ENCODE measurements at regions not wholly inside any gene's neighbourhood (a gene's known extent, or its start where the extent isn't known, plus 50 kb on each side); places are given as distances from the start of the nearest gene placed in this dataset.

GRCh38 chr5:26530305-26530704 lies 508.1 kb downstream of the CDH9 start:
- no peak overlapping the region for H3K4me3 ChIP-seq (ENCODE audit: low read depth, low read length)
- no peak for DNase-seq (ENCODE audit: low read depth)
- TF ChIP-seq POLR2A (IDR thresholded peaks at IDR 0.05; ENCODE audit: extremely low read depth, insufficient read length) (no peak), MAX (IDR thresholded peaks at IDR 0.05; ENCODE audit: low read depth, low read length) (no peak), CTCF (IDR thresholded peaks at IDR 0.05; ENCODE audit: low read depth, low read length) (no peak)

GRCh38 chr5:26519245-26519644 lies 519.1 kb downstream of the CDH9 start:
- TF ChIP-seq MYC (IDR thresholded peaks at IDR 0.05; ENCODE audit: low read depth, low read length) (no peak), POLR2A (IDR thresholded peaks at IDR 0.05; ENCODE audit: extremely low read depth, insufficient read length) (no peak), MAX (IDR thresholded peaks at IDR 0.05; ENCODE audit: low read depth, low read length) (no peak), CTCF (IDR thresholded peaks at IDR 0.05; ENCODE audit: low read depth, low read length) (no peak)
- DNase-seq (ENCODE audit: low read depth): no peak
- H3K4me3 ChIP-seq (ENCODE audit: low read depth, low read length): no peak overlapping the region

GRCh38 chr5:26518065-26518464 lies 520.3 kb downstream of the CDH9 start:
- H3K4me3 ChIP-seq (ENCODE audit: low read depth, low read length): no peak overlapping the region
- no peak for DNase-seq (ENCODE audit: low read depth)
- TF ChIP-seq CTCF (IDR thresholded peaks at IDR 0.05; ENCODE audit: low read depth, low read length) (no peak), POLR2A (IDR thresholded peaks at IDR 0.05; ENCODE audit: extremely low read depth, insufficient read length) (no peak), MYC (IDR thresholded peaks at IDR 0.05; ENCODE audit: low read depth, low read length) (no peak), MAX (IDR thresholded peaks at IDR 0.05; ENCODE audit: low read depth, low read length) (no peak)

GRCh38 chr5:26498972-26499371 lies 539.4 kb downstream of the CDH9 start:
- H3K4me3 ChIP-seq (ENCODE audit: low read depth, low read length): no peak overlapping the region
- no peak for DNase-seq (ENCODE audit: low read depth)
- TF ChIP-seq MYC (IDR thresholded peaks at IDR 0.05; ENCODE audit: low read depth, low read length) (no peak), POLR2A (IDR thresholded peaks at IDR 0.05; ENCODE audit: extremely low read depth, insufficient read length) (no peak), CTCF (IDR thresholded peaks at IDR 0.05; ENCODE audit: low read depth, low read length) (no peak), MAX (IDR thresholded peaks at IDR 0.05; ENCODE audit: low read depth, low read length) (no peak)

DNA sequence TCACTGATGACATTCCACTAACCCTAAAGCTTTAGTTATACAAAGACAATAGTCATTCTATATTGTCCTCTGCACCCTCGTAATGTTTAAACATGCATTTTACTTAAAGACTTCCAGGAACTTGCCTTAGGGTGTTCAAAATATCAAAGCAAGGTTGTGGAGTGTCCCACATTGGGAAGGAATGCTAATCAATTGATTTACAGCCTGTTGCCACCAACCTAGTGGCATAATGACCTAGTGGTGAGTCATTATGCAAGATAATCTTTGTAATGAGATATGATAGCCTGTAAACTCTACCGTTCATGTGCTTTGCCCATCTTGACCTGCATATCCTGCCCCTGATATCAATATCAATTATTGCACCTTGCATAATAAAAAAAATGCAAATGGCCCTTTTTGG lies 542.9 kb downstream of the CDH9 start:
- DNase-seq (ENCODE audit: low read depth): no peak
- H3K4me3 ChIP-seq (ENCODE audit: low read depth, low read length): no peak overlapping the region
- TF ChIP-seq POLR2A (IDR thresholded peaks at IDR 0.05; ENCODE audit: extremely low read depth, insufficient read length): no peak
- TF ChIP-seq MYC (IDR thresholded peaks at IDR 0.05; ENCODE audit: low read depth, low read length): no peak
- no peak for TF ChIP-seq MAX (IDR thresholded peaks at IDR 0.05; ENCODE audit: low read depth, low read length)
- TF ChIP-seq CTCF (IDR thresholded peaks at IDR 0.05; ENCODE audit: low read depth, low read length): no peak

All from NB4 (cell line).